HCT116 (cell line): ENCODE measurements at regions not wholly inside any gene's neighbourhood (a gene's known extent, or its start where the extent isn't known, plus 50 kb on each side); places are given as distances from the start of the nearest gene placed in this dataset.

Experiments
- ATAC-seq: fragments of 200-7000 bp; cut with Tn5 transposase; 2 replicates; pipeline ENCODE4 v1.9.1; 2020; ENCODE audit warnings: mild to moderate bottlenecking, moderate library complexity
- BruUV-seq: library from RNA; stranded (reverse); fragments of 400-500 nt; replicated peaks from 2 replicates; lab custom pipeline; 2021; lab: Mats Ljungman, UMichigan
- CTCF ChIA-PET: fragments of 300-600 bp; sonication (Branson Sonifier 250); formaldehyde crosslinking; loops from one replicate; lab custom pipeline; 2021; ENCODE audit warnings: antibody characterized with exemption; lab: Charles Lee
- POLR2A ChIA-PET: fragments of 300-600, 350-600 bp; sonication (Branson Sonifier 250); formaldehyde crosslinking; loops from one replicate; lab custom pipeline; 2021; ENCODE audit warnings: antibody characterized with exemption; lab: Charles Lee
- RAD21 ChIA-PET, 2 experiments: fragments of 300-600 bp; sonication (Branson Sonifier 250); formaldehyde crosslinking; loops; one replicate each; lab custom pipeline; 2023; ENCODE audit warnings: low total read pairs in 2 of 2; ENCODE audit not compliant: uncharacterized antibody in 2 of 2, unreplicated experiment in 2 of 2, low non-redundant PET in 1 of 2; lab: Charles Lee
- DNase-seq: peaks from one replicate; pipeline ENCODE4 v3.0.0-alpha.2; 2010; ENCODE audit warnings: low read depth, low spot score
- H2AFZ ChIP-seq: fragments of 200-600 bp; shearing (Covaris generic), sonication (generic); 2 replicates; pipeline ENCODE4 v1.6.1; 2017; ENCODE audit warnings: low read depth, mixed run types, mixed read lengths, antibody characterized with exemption, low read length; ENCODE audit not compliant: poor library complexity, severe bottlenecking
- H3K27ac ChIP-seq: 2 replicates; pipeline ENCODE4 v1.5.1; 2012; ENCODE audit warnings: low read depth, low read length
- H3K27me3 ChIP-seq: fragments of 200-600 bp; sonication (generic); 2 replicates; pipeline ENCODE4 v1.6.1; 2016; ENCODE audit warnings: mixed run types, low read length, mixed read lengths; ENCODE audit not compliant: insufficient read depth
- H3K36me3 ChIP-seq, 2 experiments: fragments of 200-500 bp in 1 of 2; fragments of 200-600 bp in 1 of 2; sonication (Bioruptor generic) in 1 of 2; sonication (generic) in 1 of 2; 2 replicates each; pipeline versions ENCODE4 v1.5.1 to v1.6.1; 2014 to 2016; ENCODE audit warnings: low read length in 2 of 2, inconsistent platforms in 1 of 2, mixed read lengths in 1 of 2, mixed run types in 1 of 2; ENCODE audit not compliant: insufficient read depth in 2 of 2, control insufficient read depth in 1 of 2
- H3K4me1 ChIP-seq, 2 experiments: fragments of 200-600 bp in 1 of 2; sonication (generic) in 1 of 2; 2 replicates each; pipeline versions ENCODE4 v1.5.1 to v1.6.1; 2012 to 2017; ENCODE audit warnings: low read length in 2 of 2, inconsistent platforms in 1 of 2, mild to moderate bottlenecking in 1 of 2, mixed read lengths in 1 of 2, mixed run types in 1 of 2, moderate library complexity in 1 of 2; ENCODE audit not compliant: insufficient read depth in 2 of 2, control insufficient read depth in 1 of 2
- H3K4me2 ChIP-seq: fragments of 200-600 bp; sonication (generic); 2 replicates; pipeline ENCODE4 v1.6.1; 2017; ENCODE audit warnings: mixed run types, low read length, mixed read lengths
- H3K4me3 ChIP-seq, 2 experiments: fragments of 200-600 bp in 1 of 2; sonication (generic) in 1 of 2; replicated peaks in 1 of 2; 2 replicates each; pipeline ENCODE4 v1.5.1; 2011 to 2016; ENCODE audit warnings: low read length in 2 of 2, control low read depth in 1 of 2, low read depth in 1 of 2, mild to moderate bottlenecking in 1 of 2, mixed read lengths in 1 of 2, mixed run types in 1 of 2
- H3K79me2 ChIP-seq: fragments of 200-600 bp; sonication (generic); 2 replicates; pipeline ENCODE4 v1.6.1; 2017; ENCODE audit warnings: mild to moderate bottlenecking, mixed run types, low read length, moderate library complexity, mixed read lengths; ENCODE audit not compliant: insufficient read depth
- H3K9ac ChIP-seq: fragments of 200-600 bp; sonication (generic); 2 replicates; pipeline ENCODE4 v1.6.1; 2016; ENCODE audit warnings: low read length, mixed read lengths
- H3K9me2 ChIP-seq: fragments of 200-600 bp; sonication (generic), shearing (Covaris generic); 2 replicates; pipeline ENCODE4 v1.6.1; 2017; ENCODE audit warnings: mixed run types, mild to moderate bottlenecking, moderate library complexity; ENCODE audit not compliant: insufficient read depth
- H3K9me3 ChIP-seq, 2 experiments: fragments of 200-500 bp in 1 of 2; fragments of 200-600 bp in 1 of 2; sonication (Bioruptor generic) in 1 of 2; sonication (generic) in 1 of 2; 2 replicates each; pipeline ENCODE4 v1.6.1; 2014 to 2017; ENCODE audit warnings: low read length in 2 of 2, mixed read lengths in 2 of 2, inconsistent platforms in 1 of 2, low read depth in 1 of 2, mild to moderate bottlenecking in 1 of 2, mixed run types in 1 of 2, moderate library complexity in 1 of 2; ENCODE audit not compliant: control insufficient read depth in 1 of 2, insufficient read depth in 1 of 2
- H4K20me1 ChIP-seq: fragments of 200-600 bp; sonication (generic), shearing (Covaris generic); 2 replicates; pipeline ENCODE4 v1.6.1; 2017; ENCODE audit warnings: mixed run types, mild to moderate bottlenecking, moderate library complexity; ENCODE audit not compliant: insufficient read depth
- ATF3 ChIP-seq: IDR thresholded peaks from 2 replicates; pipeline ENCODE4 v1.6.1; 2012
- CBX3 ChIP-seq: IDR thresholded peaks from 2 replicates; pipeline ENCODE4 v1.6.1; 2012; ENCODE audit warnings: low read depth
- CEBPB ChIP-seq: IDR thresholded peaks from 2 replicates; pipeline ENCODE4 v1.6.1; 2012; ENCODE audit warnings: low read depth
- CTCF ChIP-seq, 3 experiments: fragments of 200-600 bp in 1 of 3; sonication (generic) in 1 of 3; IDR thresholded peaks in 2 of 3; conservative IDR thresholded peaks in 1 of 3; 2 replicates each; pipeline ENCODE4 v1.5.1; 2012 to 2017; ENCODE audit warnings: low read depth in 2 of 3, low read length in 2 of 3, antibody characterized with exemption in 1 of 3, borderline replicate concordance in 1 of 3, control low read depth in 1 of 3, mild to moderate bottlenecking in 1 of 3, mixed read lengths in 1 of 3, mixed run types in 1 of 3, moderate library complexity in 1 of 3; ENCODE audit not compliant: insufficient read depth in 1 of 3
- EGR1 ChIP-seq: IDR thresholded peaks from 2 replicates; pipeline ENCODE4 v1.6.1; 2012; ENCODE audit warnings: low read depth
- ELF1 ChIP-seq: IDR thresholded peaks from 2 replicates; pipeline ENCODE4 v1.6.1; 2012; ENCODE audit warnings: low read depth, borderline replicate concordance
- EZH2phosphoT487 ChIP-seq: fragments of 200-600 bp; IDR thresholded peaks from 2 replicates; pipeline ENCODE4 v1.6.1; 2018; ENCODE audit warnings: antibody characterized with exemption, borderline replicate concordance
- JUND ChIP-seq: IDR thresholded peaks from 2 replicates; pipeline ENCODE4 v1.6.1; 2012
- MAX ChIP-seq: IDR thresholded peaks from 2 replicates; pipeline ENCODE4 v1.6.1; 2012
- POLR2A ChIP-seq: IDR thresholded peaks from 2 replicates; pipeline ENCODE4 v1.7.0; 2011; ENCODE audit warnings: borderline replicate concordance; ENCODE audit not compliant: insufficient read depth, insufficient read length; ENCODE audit errors: extremely low read depth
- POLR2AphosphoS5 ChIP-seq: IDR thresholded peaks from 2 replicates; pipeline ENCODE4 v1.6.1; 2011; ENCODE audit warnings: mild to moderate bottlenecking, low read depth, low read length, moderate library complexity
- RAD21 ChIP-seq: IDR thresholded peaks from 2 replicates; pipeline ENCODE4 v1.6.1; 2012; ENCODE audit warnings: low read depth, mild to moderate bottlenecking
- SIN3A ChIP-seq: IDR thresholded peaks from 2 replicates; pipeline ENCODE4 v1.6.1; 2012; ENCODE audit warnings: low read depth
- SP1 ChIP-seq: IDR thresholded peaks from 2 replicates; pipeline ENCODE4 v1.6.1; 2012; ENCODE audit warnings: low read depth
- SRF ChIP-seq: IDR thresholded peaks from 2 replicates; pipeline ENCODE4 v1.6.1; 2012; ENCODE audit warnings: low read depth
- TCF7L2 ChIP-seq: IDR thresholded peaks from 2 replicates; pipeline ENCODE4 v1.7.0; 2011; ENCODE audit warnings: borderline replicate concordance, inconsistent platforms; ENCODE audit not compliant: insufficient read depth, insufficient read length; ENCODE audit errors: extremely low read depth
- YY1 ChIP-seq: IDR thresholded peaks from 2 replicates; pipeline ENCODE4 v1.6.1; 2011; ENCODE audit warnings: low read length, low read depth, moderate library complexity, mild to moderate bottlenecking; ENCODE audit not compliant: insufficient replicate concordance; ENCODE audit errors: extremely low read depth
- intact Hi-C: fragments of 100-400 bp; cut with micrococcal nuclease; formaldehyde crosslinking; loops from 2 replicates; pipeline ENCODE4 v1.10.0; 2022

- Histone ChIP-seq H3K27ac (no peak overlapping the region), H3K79me2 (no peaks in the 10 kb centered on the region)
- no peak for TF ChIP-seq ATF3
- no peak for TF ChIP-seq MAX
- no peak for TF ChIP-seq POLR2AphosphoS5
- TF ChIP-seq EZH2phosphoT487 = no peak
- TF ChIP-seq SP1 = no peak
- TF ChIP-seq, all 23 proteins: peak for 0
- no TSS peak for BruUV-seq
- RAD21 ChIA-PET = no interaction called here
- intact Hi-C loops = no loop called here
- no peak overlapping the region for H3K9ac ChIP-seq
- no peaks in the 10 kb centered on the region for H3K4me1 ChIP-seq
- no peaks in the 10 kb centered on the region for H4K20me1 ChIP-seq
- CTCF ChIA-PET = no interaction called here
- no peaks in the 10 kb centered on the region for H3K9me2 ChIP-seq
- H3K9me3 ChIP-seq = peaks cover 11 to 17% of the 10 kb centered on the region in 2 experiments; a peak in 3 of 4 replicates
- no peak overlapping the region for H2AFZ ChIP-seq
- ATAC-seq (no peak), DNase-seq (no peak)
- POLR2A ChIA-PET = no interaction called here
- H3K4me3 ChIP-seq = no peak overlapping the region
- no peaks in the 10 kb centered on the region for H3K36me3 ChIP-seq
- H3K27me3 ChIP-seq = no peaks in the 10 kb centered on the region
- H3K4me2 ChIP-seq = no peak overlapping the region
Measured at GRCh38 chr18:40631319-40631718, 1323.7 kb upstream of the PIK3C3 start.

GRCh38 chr18:40630496-40630895, 1324.5 kb upstream of the PIK3C3 start:
- H3K27ac ChIP-seq = no peak overlapping the region
- no peaks in the 10 kb centered on the region for H3K79me2 ChIP-seq
- intact Hi-C loops = no loop called here
- no peaks in the 10 kb centered on the region for H3K4me1 ChIP-seq
- ChIA-PET POLR2A (no interaction called here), CTCF (no interaction called here), RAD21 (no interaction called here)
- no peak overlapping the region for H2AFZ ChIP-seq
- ATAC-seq (no peak), DNase-seq (no peak)
- H3K9me3 ChIP-seq = peaks cover 18 to 20% of the 10 kb centered on the region in 2 experiments; a peak in 3 of 4 replicates
- no peaks in the 10 kb centered on the region for H4K20me1 ChIP-seq
- H3K27me3 ChIP-seq = no peaks in the 10 kb centered on the region
- no TSS peak for BruUV-seq
- H3K9me2 ChIP-seq = no peaks in the 10 kb centered on the region
- H3K4me2 ChIP-seq = no peak overlapping the region
- no peaks in the 10 kb centered on the region for H3K36me3 ChIP-seq
- H3K9ac ChIP-seq = no peak overlapping the region
- H3K4me3 ChIP-seq = no peak overlapping the region
- TF ChIP-seq CEBPB (no peak), RAD21 (no peak), YY1 (no peak), SRF (no peak), ATF3 (no peak), CTCF (IDR thresholded peaks at IDR 0.05 in 2 of 3, conservative IDR thresholded peaks at IDR 0.05 in 1 of 3; ENCODE audit: borderline replicate concordance in 1 of 3, insufficient read depth in 1 of 3, low read depth in 2 of 3, low read length in 2 of 3) (no peak), EGR1 (no peak), CBX3 (no peak), MAX (no peak), POLR2AphosphoS5 (no peak), SIN3A (no peak), JUND (no peak), ELF1 (no peak), TCF7L2 (no peak), POLR2A (no peak), SP1 (no peak)
